ENCODE measurements at regions not wholly inside any gene's neighbourhood (a gene's known extent, or its start where the extent isn't known, plus 50 kb on each side); places are given as distances from the start of the nearest gene placed in this dataset.

DNA sequence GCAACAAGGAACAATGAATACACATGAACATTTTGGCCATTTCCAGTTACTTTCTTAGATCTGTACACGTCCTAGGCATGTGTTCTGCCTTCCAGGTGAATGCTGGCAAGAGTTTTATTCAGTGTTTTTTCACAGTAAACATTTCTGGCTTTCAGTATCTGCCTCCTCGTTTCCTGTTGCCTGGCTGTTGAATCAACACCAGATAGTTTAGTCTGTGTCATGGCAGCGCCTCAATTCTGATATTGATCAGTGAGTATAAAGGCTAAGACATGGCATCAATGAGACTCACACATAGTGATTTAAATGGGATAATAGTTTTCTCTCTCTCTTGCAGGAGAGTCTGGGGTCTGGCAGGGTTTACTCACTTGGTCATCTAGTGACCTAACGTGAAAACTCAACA, 266.9 kb upstream of the SLCO3A1 start:
- Histone ChIP-seq H3K4me3 (no peak overlapping the region), H3K4me1 (no peaks in the 10 kb centered on the region), H3K36me3 (ENCODE audit: low read depth, missing control alignments) (no peaks in the 10 kb centered on the region), H3K9me3 (no peaks in the 10 kb centered on the region), H3K27ac (no peak overlapping the region), H3K27me3 (no peaks in the 10 kb centered on the region)
- intact Hi-C loops (cut with DNase I; ENCODE audit: low total_unique reads): no loop called here
- 79 to 82% methylated on average over 4 of the region's 4 CpGs for WGBS, 2 donors
- DNase-seq: no peak
- TF ChIP-seq, protein P1, sequence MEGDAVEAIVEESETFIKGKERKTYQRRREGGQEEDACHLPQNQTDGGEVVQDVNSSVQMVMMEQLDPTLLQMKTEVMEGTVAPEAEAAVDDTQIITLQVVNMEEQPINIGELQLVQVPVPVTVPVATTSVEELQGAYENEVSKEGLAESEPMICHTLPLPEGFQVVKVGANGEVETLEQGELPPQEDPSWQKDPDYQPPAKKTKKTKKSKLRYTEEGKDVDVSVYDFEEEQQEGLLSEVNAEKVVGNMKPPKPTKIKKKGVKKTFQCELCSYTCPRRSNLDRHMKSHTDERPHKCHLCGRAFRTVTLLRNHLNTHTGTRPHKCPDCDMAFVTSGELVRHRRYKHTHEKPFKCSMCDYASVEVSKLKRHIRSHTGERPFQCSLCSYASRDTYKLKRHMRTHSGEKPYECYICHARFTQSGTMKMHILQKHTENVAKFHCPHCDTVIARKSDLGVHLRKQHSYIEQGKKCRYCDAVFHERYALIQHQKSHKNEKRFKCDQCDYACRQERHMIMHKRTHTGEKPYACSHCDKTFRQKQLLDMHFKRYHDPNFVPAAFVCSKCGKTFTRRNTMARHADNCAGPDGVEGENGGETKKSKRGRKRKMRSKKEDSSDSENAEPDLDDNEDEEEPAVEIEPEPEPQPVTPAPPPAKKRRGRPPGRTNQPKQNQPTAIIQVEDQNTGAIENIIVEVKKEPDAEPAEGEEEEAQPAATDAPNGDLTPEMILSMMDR (IDR thresholded peaks at IDR 0.05): no peak
- TF ChIP-seq POLR2A (IDR thresholded peaks at IDR 0.05): no peak

DNA sequence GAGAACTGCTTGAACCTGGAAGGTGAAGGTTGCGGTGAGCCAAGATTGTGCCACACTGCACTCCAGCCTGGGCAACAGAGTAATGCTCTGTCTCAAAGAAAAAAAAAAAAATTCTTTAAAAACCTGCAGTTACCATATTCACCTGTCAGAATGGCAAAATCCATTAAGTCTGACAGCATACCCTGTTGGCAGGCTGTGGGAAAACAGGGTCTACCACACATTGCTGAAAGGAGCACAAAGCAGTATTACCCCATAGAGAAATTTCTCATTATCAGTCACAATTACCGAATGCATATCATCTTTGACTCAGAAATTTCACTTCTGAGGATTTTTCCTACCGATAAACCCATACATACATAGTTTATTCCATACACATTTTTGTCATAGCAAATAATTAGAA, 264.1 kb upstream of the SLCO3A1 start:
- Histone ChIP-seq H3K27ac (no peak overlapping the region), H3K36me3 (ENCODE audit: low read depth, missing control alignments) (no peaks in the 10 kb centered on the region), H3K4me1 (no peaks in the 10 kb centered on the region), H3K27me3 (no peaks in the 10 kb centered on the region), H3K9me3 (no peaks in the 10 kb centered on the region), H3K4me3 (no peak overlapping the region)
- intact Hi-C loops (cut with DNase I; ENCODE audit: low total_unique reads): no loop called here
- TF ChIP-seq, protein P1 (IDR thresholded peaks at IDR 0.05): no peak
- TF ChIP-seq POLR2A (IDR thresholded peaks at IDR 0.05): no peak
- WGBS, 2 donors: 92 to 95% methylated on average over 3 of the region's 3 CpGs
- DNase-seq: no peak

DNA sequence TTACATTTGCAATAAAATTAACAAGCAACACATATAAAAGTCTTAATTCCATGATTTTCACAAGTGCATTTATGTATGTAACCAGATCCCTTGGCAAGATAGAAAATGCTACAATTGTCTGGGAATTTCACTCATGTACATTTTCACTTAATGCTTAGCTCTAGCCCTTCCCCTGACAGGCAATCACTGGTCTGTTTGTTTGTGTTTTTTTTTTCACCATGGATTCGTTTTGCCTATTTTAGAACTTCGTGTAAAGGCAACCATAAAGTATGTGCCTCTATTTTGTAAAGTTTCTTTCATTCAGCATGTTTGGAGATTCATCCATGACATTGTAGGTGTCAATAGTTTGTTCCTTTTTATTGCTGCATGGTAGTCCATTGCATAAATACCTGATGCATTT, 260.9 kb upstream of the SLCO3A1 start:
- no peaks in the 10 kb centered on the region for H3K36me3 ChIP-seq (ENCODE audit: low read depth, missing control alignments)
- WGBS, 2 donors: 71 to 87% methylated on average over 2 of the region's 2 CpGs
- no peaks in the 10 kb centered on the region for H3K9me3 ChIP-seq
- H3K27me3 ChIP-seq: no peaks in the 10 kb centered on the region
- no peak for DNase-seq
- TF ChIP-seq POLR2A (IDR thresholded peaks at IDR 0.05): no peak
- TF ChIP-seq, protein P1 (IDR thresholded peaks at IDR 0.05): no peak
- no peak overlapping the region for H3K27ac ChIP-seq
- H3K4me3 ChIP-seq: no peak overlapping the region
- no peaks in the 10 kb centered on the region for H3K4me1 ChIP-seq
- intact Hi-C loops (cut with DNase I; ENCODE audit: low total_unique reads): no loop called here

- no peaks in the 10 kb centered on the region for H3K36me3 ChIP-seq (ENCODE audit: low read depth, missing control alignments)
- no peak overlapping the region for H3K27ac ChIP-seq
- no peaks in the 10 kb centered on the region for H3K27me3 ChIP-seq
- H3K4me1 ChIP-seq: no peaks in the 10 kb centered on the region
- no peak overlapping the region for H3K4me3 ChIP-seq
- no peak for DNase-seq
- no peak for TF ChIP-seq POLR2A (IDR thresholded peaks at IDR 0.05)
- TF ChIP-seq, protein P1 (IDR thresholded peaks at IDR 0.05): no peak
- intact Hi-C loops (cut with DNase I; ENCODE audit: low total_unique reads): no loop called here
- no peaks in the 10 kb centered on the region for H3K9me3 ChIP-seq
Measured at GRCh38 chr15:91593067-91593466, 260.4 kb upstream of the SLCO3A1 start.

DNA sequence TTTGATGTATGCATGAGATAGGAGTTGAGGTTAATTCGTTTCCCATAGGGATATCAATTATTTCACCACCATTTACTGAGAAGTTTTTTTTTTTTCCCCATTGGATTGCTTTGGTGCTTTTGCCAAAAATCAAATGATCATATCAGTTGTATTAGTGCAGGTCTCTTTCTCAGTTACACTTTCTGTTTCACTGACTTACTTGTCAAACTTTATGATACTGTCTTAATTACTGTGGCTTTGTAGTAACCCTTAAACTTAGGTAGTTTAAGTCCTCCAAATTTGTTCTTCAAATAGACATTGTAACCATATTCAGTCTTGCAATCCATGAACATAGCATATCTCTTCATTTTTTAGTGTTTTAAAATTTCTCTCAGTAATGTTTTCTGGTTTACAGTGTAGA, 259.9 kb upstream of the SLCO3A1 start:
- TF ChIP-seq POLR2A (IDR thresholded peaks at IDR 0.05): no peak
- TF ChIP-seq, protein P1 (IDR thresholded peaks at IDR 0.05): no peak
- WGBS, 2 donors: 76 to 78% methylated on average over 1 of the region's 1 CpG
- intact Hi-C loops (cut with DNase I; ENCODE audit: low total_unique reads): no loop called here
- no peaks in the 10 kb centered on the region for H3K9me3 ChIP-seq
- no peak for DNase-seq
- H3K4me3 ChIP-seq: no peak overlapping the region
- H3K4me1 ChIP-seq: no peaks in the 10 kb centered on the region
- H3K27ac ChIP-seq: no peak overlapping the region
- H3K27me3 ChIP-seq: no peaks in the 10 kb centered on the region
- H3K36me3 ChIP-seq (ENCODE audit: low read depth, missing control alignments): no peaks in the 10 kb centered on the region

Measured in testis (tissue), 2 donors.